IMR-90 (cell line): ENCODE measurements at regions not wholly inside any gene's neighbourhood (a gene's known extent, or its start where the extent isn't known, plus 50 kb on each side); places are given as distances from the start of the nearest gene placed in this dataset.

Experiments
- ATAC-seq: fragments of 200-7000 bp; cut with Tn5 transposase; 2 replicates; pipeline ENCODE4 v1.9.1; 2020; ENCODE audit warnings: low read depth, mild to moderate bottlenecking, moderate library complexity
- BruUV-seq: library from RNA; stranded (reverse); fragments of 400-500 nt; replicated peaks from 2 replicates; lab custom pipeline; 2021; lab: Mats Ljungman, UMichigan
- CTCF ChIA-PET: fragments of 300-600 bp; formaldehyde crosslinking; extraction: SDS; loops from one replicate; lab custom pipeline; 2021; ENCODE audit warnings: antibody characterized with exemption; lab: Yijun Ruan, JAX
- POLR2A ChIA-PET: fragments of 300-600 bp; sonication (Branson Sonifier 250); formaldehyde crosslinking; loops from one replicate; lab custom pipeline; 2022; ENCODE audit warnings: antibody characterized with exemption; ENCODE audit not compliant: unreplicated experiment; lab: Charles Lee
- DNase-seq: peaks from one replicate; pipeline ENCODE4 v3.0.0; 2013
- H2AFZ ChIP-seq: replicated peaks from 2 replicates; pipeline ENCODE3; 2013; ENCODE audit warnings: low read length, mild to moderate bottlenecking; ENCODE audit not compliant: poor library complexity
- H2AK5ac ChIP-seq: 2 replicates; pipeline ENCODE4 v1.6.1; 2013; ENCODE audit warnings: low read depth, low read length, inconsistent platforms
- H2AK9ac ChIP-seq: replicated peaks from 2 replicates; pipeline ENCODE3; 2013; ENCODE audit warnings: mild to moderate bottlenecking, low read depth, low read length, moderate library complexity; ENCODE audit not compliant: poor library complexity
- H2BK120ac ChIP-seq: 2 replicates; pipeline ENCODE4 v1.6.1; 2013; ENCODE audit warnings: low read depth, low read length, inconsistent platforms
- H2BK15ac ChIP-seq: 3 replicates; pipeline ENCODE4 v1.6.1; 2013; ENCODE audit warnings: low read depth, low read length, inconsistent platforms
- H2BK20ac ChIP-seq: 2 replicates; pipeline ENCODE4 v1.6.1; 2013; ENCODE audit warnings: low read depth, mild to moderate bottlenecking, inconsistent platforms, low read length, moderate library complexity
- H2BK5ac ChIP-seq: 2 replicates; pipeline ENCODE4 v1.6.1; 2013; ENCODE audit warnings: mild to moderate bottlenecking, low read depth, low read length, inconsistent platforms; ENCODE audit not compliant: poor library complexity, severe bottlenecking
- H3K14ac ChIP-seq: replicated peaks from 2 replicates; pipeline ENCODE4 v1.6.1; 2013; ENCODE audit warnings: low read depth, low read length, inconsistent platforms
- H3K18ac ChIP-seq: 2 replicates; pipeline ENCODE4 v1.6.1; 2013; ENCODE audit warnings: low read depth, low read length, control low read depth
- H3K23ac ChIP-seq: 2 replicates; pipeline ENCODE4 v1.6.1; 2013; ENCODE audit warnings: low read depth, low read length, inconsistent platforms
- H3K27ac ChIP-seq: 2 replicates; pipeline ENCODE4 v1.5.1; 2013; ENCODE audit warnings: mild to moderate bottlenecking, control low read depth, low read length; ENCODE audit not compliant: insufficient read depth
- H3K27me3 ChIP-seq: 2 replicates; pipeline ENCODE4 v1.6.1; 2013; ENCODE audit warnings: low read length; ENCODE audit not compliant: control insufficient read depth, insufficient read depth
- H3K36me3 ChIP-seq: 2 replicates; pipeline ENCODE4 v1.6.1; 2013; ENCODE audit warnings: low read length, mixed read lengths; ENCODE audit not compliant: control insufficient read depth, insufficient read depth
- H3K4ac ChIP-seq: 2 replicates; pipeline ENCODE4 v1.6.1; 2013; ENCODE audit warnings: low read depth, low read length, inconsistent platforms
- H3K4me1 ChIP-seq: 2 replicates; pipeline ENCODE4 v1.6.1; 2013; ENCODE audit warnings: low read length, mixed read lengths; ENCODE audit not compliant: control insufficient read depth, insufficient read depth
- H3K4me2 ChIP-seq: 2 replicates; pipeline ENCODE4 v1.6.1; 2013; ENCODE audit warnings: low read depth, mild to moderate bottlenecking, control low read depth, low read length, moderate library complexity
- H3K4me3 ChIP-seq: 2 replicates; pipeline ENCODE4 v1.5.1; 2013; ENCODE audit warnings: low read depth, mild to moderate bottlenecking, control low read depth, low read length, moderate library complexity; ENCODE audit not compliant: insufficient read depth
- H3K56ac ChIP-seq: 2 replicates; pipeline ENCODE4 v1.6.1; 2013; ENCODE audit warnings: low read length, inconsistent platforms; ENCODE audit not compliant: insufficient read depth; ENCODE audit errors: extremely low read depth
- H3K79me1 ChIP-seq, 2 experiments: 2 replicates each; pipeline ENCODE4 v1.6.1; 2013; ENCODE audit warnings: low read length in 2 of 2, inconsistent platforms in 1 of 2, low read depth in 1 of 2
- H3K9ac ChIP-seq: 2 replicates; pipeline ENCODE4 v1.6.1; 2013; ENCODE audit warnings: low read depth, low read length, control low read depth
- H3K9me1 ChIP-seq: 2 replicates; pipeline ENCODE4 v1.6.1; 2013; ENCODE audit warnings: low read length, inconsistent platforms; ENCODE audit not compliant: insufficient read depth
- H3K9me3 ChIP-seq: 2 replicates; pipeline ENCODE4 v1.6.1; 2013; ENCODE audit warnings: low read length; ENCODE audit not compliant: control insufficient read depth, insufficient read depth
- H4K20me1 ChIP-seq: 2 replicates; pipeline ENCODE4 v1.6.1; 2013; ENCODE audit warnings: low read length, inconsistent platforms; ENCODE audit not compliant: insufficient read depth
- H4K5ac ChIP-seq: 2 replicates; pipeline ENCODE4 v1.6.1; 2013; ENCODE audit warnings: mild to moderate bottlenecking, low read depth, low read length, control low read depth
- H4K8ac ChIP-seq, 2 experiments: 2 replicates each; pipeline ENCODE4 v1.6.1; 2013; ENCODE audit warnings: low read depth in 2 of 2, low read length in 2 of 2, control low read depth in 1 of 2, inconsistent platforms in 1 of 2
- H4K91ac ChIP-seq: 2 replicates; pipeline ENCODE4 v1.6.1; 2013; ENCODE audit warnings: low read depth, low read length, inconsistent platforms; ENCODE audit not compliant: insufficient read depth
- BHLHE40 ChIP-seq: fragments of 150-350 bp; IDR thresholded peaks from 2 replicates; pipeline ENCODE4 v1.6.1; 2016; ENCODE audit warnings: mild to moderate bottlenecking, low read depth, low read length
- CHD1 ChIP-seq: IDR thresholded peaks from 2 replicates; pipeline ENCODE4 v1.6.1; 2012; ENCODE audit warnings: low read depth, low read length, improper control_type of control experiment
- FOS ChIP-seq: fragments of 150-350 bp; IDR thresholded peaks from 2 replicates; pipeline ENCODE4 v1.6.1; 2016; ENCODE audit warnings: low read depth, low read length
- MXI1 ChIP-seq: IDR thresholded peaks from 2 replicates; pipeline ENCODE4 v1.6.1; 2012; ENCODE audit warnings: low read depth, mild to moderate bottlenecking, low read length, moderate library complexity, borderline replicate concordance
- POLR2A ChIP-seq: IDR thresholded peaks from 2 replicates; pipeline ENCODE4 v1.6.1; 2012; ENCODE audit warnings: mild to moderate bottlenecking, low read depth, low read length
- RCOR1 ChIP-seq: IDR thresholded peaks from 2 replicates; pipeline ENCODE4 v1.6.1; 2012; ENCODE audit warnings: mild to moderate bottlenecking, low read length, improper control_type of control experiment; ENCODE audit not compliant: insufficient replicate concordance
- SMC3 ChIP-seq: fragments of 150-350 bp; IDR thresholded peaks from 2 replicates; pipeline ENCODE4 v1.6.1; 2016; ENCODE audit warnings: low read depth, mild to moderate bottlenecking, antibody characterized with exemption, low read length, moderate library complexity
- WGBS, 2 experiments: methylation state at CpG; one replicate each; pipeline versions ENCODE4 v1.1.5 to v1.1.7; 2013; ENCODE audit warnings: missing lambda C conversion rate in 2 of 2; ENCODE audit not compliant: insufficient read length in 1 of 2; ENCODE audit errors: extremely low coverage in 2 of 2; 5-methylcytosine and 5-hydroxymethylcytosine counted together
- dilution Hi-C: fragments of 300-500 bp; cut with HindIII; formaldehyde crosslinking; loops from one replicate; pipeline ENCODE4 v1.14.3; 2018; ENCODE audit warnings: low sequenced_read_pairs; ENCODE audit not compliant: unreplicated experiment
- in situ Hi-C: fragments of 300-500 bp; cut with MboI; formaldehyde crosslinking; loops from 3 replicates; pipeline ENCODE4 v1.14.3; 2019; ENCODE audit warnings: low sequenced_read_pairs, inconsistent platforms, mixed read lengths
- intact Hi-C: fragments of 100-400 bp; cut with micrococcal nuclease; formaldehyde crosslinking; loops from 2 replicates; pipeline ENCODE4 v1.10.0; 2022
- TF ChIP-seq, protein P1 (sequence below): conservative IDR thresholded peaks from 2 replicates; pipeline ENCODE4 v1.5.1; 2012; ENCODE audit warnings: mild to moderate bottlenecking, low read depth, low read length, improper control_type of control experiment
- TF ChIP-seq, protein P2 (sequence below): fragments of 150-350 bp; IDR thresholded peaks from 2 replicates; pipeline ENCODE4 v1.6.1; 2017; ENCODE audit warnings: mild to moderate bottlenecking, antibody characterized with exemption, low read length, low read depth

DNA sequence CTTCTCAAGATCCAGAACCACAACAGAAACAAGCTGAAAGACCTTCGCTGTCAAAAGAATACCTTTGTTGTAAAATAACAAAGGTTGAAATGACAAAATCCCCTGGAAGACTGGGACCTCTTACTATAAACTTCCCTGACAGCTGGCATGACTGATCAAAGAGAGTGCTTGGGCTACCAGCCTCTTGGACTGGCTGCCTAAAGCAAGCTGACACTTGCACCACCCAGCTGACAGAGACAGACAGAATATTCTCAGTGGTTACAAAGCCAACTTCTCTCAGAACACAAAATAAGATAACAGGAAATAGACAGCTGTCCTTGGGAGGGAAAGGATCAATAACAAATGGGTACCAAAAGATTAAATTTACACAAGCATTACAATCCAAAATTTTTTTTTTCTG is 241.7 kb upstream of the SPOCK3 start:
- Histone ChIP-seq H2BK120ac (no peak overlapping the region), H3K4me3 (no peak overlapping the region), H3K4me1 (no peaks in the 10 kb centered on the region), H2BK5ac (no peak overlapping the region), H4K20me1 (no peaks in the 10 kb centered on the region), H3K14ac (no peak overlapping the region), H3K4me2 (no peak overlapping the region), H2AFZ (no peak overlapping the region), H3K9ac (no peak overlapping the region), H4K91ac (no peak overlapping the region), H3K23ac (no peak overlapping the region), H3K4ac (no peak overlapping the region), H2BK15ac (no peak overlapping the region), H4K5ac (no peak overlapping the region), H2AK9ac (no peak overlapping the region), H3K27ac (no peak overlapping the region), H3K9me1 (no peaks in the 10 kb centered on the region), H3K9me3 (peaks cover 9% of the 10 kb centered on the region), H4K8ac (no peak overlapping the region), H3K79me1 (no peaks in the 10 kb centered on the region), H2AK5ac (no peak overlapping the region), H3K36me3 (no peaks in the 10 kb centered on the region), H3K18ac (no peak overlapping the region), H2BK20ac (no peak overlapping the region), H3K56ac (no peak overlapping the region), H3K27me3 (no peaks in the 10 kb centered on the region)
- TF ChIP-seq POLR2A (no peak), FOS (no peak), SMC3 (no peak), MXI1 (no peak), CHD1 (no peak), RCOR1 (no peak), BHLHE40 (no peak)
- TF ChIP-seq, protein P1, sequence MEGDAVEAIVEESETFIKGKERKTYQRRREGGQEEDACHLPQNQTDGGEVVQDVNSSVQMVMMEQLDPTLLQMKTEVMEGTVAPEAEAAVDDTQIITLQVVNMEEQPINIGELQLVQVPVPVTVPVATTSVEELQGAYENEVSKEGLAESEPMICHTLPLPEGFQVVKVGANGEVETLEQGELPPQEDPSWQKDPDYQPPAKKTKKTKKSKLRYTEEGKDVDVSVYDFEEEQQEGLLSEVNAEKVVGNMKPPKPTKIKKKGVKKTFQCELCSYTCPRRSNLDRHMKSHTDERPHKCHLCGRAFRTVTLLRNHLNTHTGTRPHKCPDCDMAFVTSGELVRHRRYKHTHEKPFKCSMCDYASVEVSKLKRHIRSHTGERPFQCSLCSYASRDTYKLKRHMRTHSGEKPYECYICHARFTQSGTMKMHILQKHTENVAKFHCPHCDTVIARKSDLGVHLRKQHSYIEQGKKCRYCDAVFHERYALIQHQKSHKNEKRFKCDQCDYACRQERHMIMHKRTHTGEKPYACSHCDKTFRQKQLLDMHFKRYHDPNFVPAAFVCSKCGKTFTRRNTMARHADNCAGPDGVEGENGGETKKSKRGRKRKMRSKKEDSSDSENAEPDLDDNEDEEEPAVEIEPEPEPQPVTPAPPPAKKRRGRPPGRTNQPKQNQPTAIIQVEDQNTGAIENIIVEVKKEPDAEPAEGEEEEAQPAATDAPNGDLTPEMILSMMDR, result no peak
- TF ChIP-seq, protein P2, sequence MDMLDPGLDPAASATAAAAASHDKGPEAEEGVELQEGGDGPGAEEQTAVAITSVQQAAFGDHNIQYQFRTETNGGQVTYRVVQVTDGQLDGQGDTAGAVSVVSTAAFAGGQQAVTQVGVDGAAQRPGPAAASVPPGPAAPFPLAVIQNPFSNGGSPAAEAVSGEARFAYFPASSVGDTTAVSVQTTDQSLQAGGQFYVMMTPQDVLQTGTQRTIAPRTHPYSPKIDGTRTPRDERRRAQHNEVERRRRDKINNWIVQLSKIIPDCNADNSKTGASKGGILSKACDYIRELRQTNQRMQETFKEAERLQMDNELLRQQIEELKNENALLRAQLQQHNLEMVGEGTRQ, result no peak
- dilution Hi-C loops, result no loop called here
- in situ Hi-C loops, result no loop called here
- BruUV-seq, result no TSS peak
- POLR2A ChIA-PET, result no interaction called here
- DNase-seq, result no peak
- CTCF ChIA-PET, result no interaction called here
- intact Hi-C loops, result no loop called here
- no CpG with 5 or more reads among the region's 1 CpG for WGBS, 2 experiments
- no peak for ATAC-seq
